Liver (tissue), 3 donors: ENCODE measurements at regions not wholly inside any gene's neighbourhood (a gene's known extent, or its start where the extent isn't known, plus 50 kb on each side); places are given as distances from the start of the nearest gene placed in this dataset.

ENCODE experiments used
- CTCF ChIP-seq: fragments of 150-350 bp; IDR thresholded peaks from 2 replicates; pipeline ENCODE4 v1.5.1; 2017; ENCODE audit warnings: improper control_type of control experiment, low read depth, low read length; ENCODE audit not compliant: missing input control
- FOXA1 ChIP-seq: IDR thresholded peaks from 2 replicates; pipeline ENCODE4 v1.6.1; 2016; ENCODE audit warnings: antibody characterized with exemption
- JUND ChIP-seq, 2 donors: IDR thresholded peaks; 2 replicates each; pipeline ENCODE4 v1.6.1; 2016; ENCODE audit warnings: antibody characterized with exemption in 2 of 2
- donor health status: healthy.
- donor health status: healthy.

GRCh38 chr18:29241199-29241598 is 1064.3 kb upstream of the CDH2 start:
- TF ChIP-seq CTCF = no peak
- no peak for TF ChIP-seq FOXA1
- no peak for TF ChIP-seq JUND (IDR thresholded peaks at IDR 0.05)
